ENCODE measurements at regions not wholly inside any gene's neighbourhood (a gene's known extent, or its start where the extent isn't known, plus 50 kb on each side); places are given as distances from the start of the nearest gene placed in this dataset.
"Not testable (repeated sequence)": the region's sequence is repeated elsewhere in the genome, so short reads cannot be mapped to it uniquely, and the experiment has no call there.

DNA sequence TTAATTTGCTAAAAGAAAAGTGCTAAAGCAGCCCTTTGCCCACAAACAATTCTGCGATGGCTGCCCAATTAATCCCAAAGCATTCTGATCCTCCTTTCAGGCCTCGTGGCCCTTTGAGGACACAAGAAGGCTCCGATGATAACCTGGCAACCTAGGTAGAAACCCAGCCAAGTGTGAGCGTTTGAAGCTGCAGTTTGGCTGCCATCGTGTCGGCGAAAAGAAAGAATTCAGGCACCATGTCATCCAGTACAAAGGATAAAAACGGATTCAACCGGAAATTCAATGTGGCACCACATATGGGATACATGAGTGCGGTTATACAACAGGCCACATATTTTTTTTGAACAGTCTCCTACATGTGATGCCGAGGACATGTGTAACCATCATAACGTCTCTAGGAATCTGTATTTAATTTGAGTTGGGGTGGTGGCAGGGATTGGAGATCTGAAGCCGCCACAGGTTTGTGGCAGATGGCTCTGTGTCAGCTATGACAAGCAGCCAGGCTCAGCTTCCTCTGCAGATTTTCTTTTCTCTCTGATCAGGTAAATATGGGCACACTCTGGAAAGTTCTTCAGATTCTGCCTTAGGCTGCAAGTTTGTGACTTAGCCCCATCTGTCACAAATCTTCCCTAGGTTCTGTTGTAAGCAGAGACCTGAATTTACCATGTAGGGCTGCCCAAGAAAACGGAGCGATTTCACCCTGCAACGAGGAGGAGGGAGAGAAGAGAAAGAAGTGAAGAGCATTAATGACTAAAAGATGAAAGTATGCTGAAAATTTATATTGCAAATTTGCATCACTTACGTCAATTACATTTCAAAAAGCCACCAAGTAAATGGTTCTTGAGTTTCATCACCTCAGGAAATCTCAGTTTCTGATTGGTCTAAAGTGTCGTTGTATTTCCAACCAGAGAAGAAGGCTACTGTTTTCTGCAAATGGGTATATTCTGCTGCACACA, 573.2 kb downstream of the ZEB2 start:
- no peak for DNase-seq

DNA sequence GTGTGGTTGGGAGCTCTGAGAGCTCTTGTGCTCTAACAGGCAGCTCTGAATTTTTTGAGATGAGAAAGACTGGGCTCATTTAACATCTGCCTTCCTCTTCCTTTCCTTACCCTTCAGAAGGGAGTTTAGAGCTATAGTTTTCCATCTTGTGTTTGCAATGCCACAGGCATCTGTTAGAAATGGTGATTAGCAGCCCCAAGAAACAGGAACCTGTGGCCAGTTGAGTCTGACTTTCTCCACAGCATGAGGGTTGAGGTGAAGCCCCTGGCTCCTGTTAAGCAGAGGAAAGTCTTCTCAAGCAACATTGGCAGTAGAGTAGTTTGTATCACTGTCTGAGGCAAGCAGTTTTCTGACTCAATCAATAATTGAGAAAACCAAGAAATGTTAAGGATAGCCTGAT, 577.4 kb downstream of the ZEB2 start:
- no peak for DNase-seq

DNA sequence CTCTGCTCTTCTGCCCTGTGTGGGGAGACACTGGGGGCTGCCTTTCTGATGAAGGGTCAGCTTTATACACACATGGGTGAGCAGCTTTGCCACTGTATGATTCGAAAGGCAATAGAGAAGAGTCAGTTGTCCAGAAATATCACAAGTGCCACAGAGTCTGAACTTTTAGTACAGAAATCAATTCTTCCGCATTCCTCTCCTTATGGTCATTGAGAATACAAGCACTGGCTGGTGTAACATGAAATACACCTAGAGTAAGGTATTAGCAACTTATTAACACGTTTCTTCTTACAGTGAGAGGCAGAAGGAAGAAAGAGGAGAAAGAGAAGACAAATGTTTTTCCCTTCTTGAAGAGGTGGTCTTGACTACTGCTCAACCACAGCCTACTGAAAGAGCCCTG, 579.2 kb downstream of the ZEB2 start:
- no peak for DNase-seq

DNA sequence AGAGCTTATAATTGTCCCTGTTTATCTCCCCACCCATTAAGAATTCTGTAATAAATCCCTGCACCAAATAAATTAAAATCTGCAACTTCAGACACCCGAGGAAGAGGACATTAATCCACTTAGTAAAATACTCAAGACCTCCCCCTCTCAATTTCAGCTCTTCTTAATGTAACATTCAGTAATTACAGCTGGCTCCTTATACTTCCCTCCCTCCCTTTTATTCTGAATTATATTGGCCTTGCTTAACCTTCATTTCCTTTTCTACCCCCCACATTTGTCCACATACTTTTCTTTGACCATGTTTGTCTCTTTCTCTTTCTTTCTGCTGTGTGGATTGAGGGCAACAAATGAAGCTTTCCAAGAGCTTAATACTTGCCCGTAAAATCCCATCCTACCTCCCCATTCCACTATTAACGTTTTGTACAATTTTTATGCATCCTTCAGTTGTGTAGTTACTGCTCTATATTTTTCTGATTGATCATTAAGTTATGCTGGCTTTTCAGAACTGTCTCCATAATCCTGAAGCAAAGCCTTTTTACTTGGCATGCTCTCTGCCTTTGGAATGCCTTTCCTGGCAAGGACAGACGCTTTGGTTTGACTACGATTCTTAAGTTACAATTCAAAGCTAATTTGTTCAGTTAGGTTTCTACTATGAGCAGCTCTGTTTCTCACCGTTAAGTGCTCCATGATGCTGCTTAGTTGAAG, 580.1 kb downstream of the ZEB2 start:
- DNase-seq: no peak

DNA sequence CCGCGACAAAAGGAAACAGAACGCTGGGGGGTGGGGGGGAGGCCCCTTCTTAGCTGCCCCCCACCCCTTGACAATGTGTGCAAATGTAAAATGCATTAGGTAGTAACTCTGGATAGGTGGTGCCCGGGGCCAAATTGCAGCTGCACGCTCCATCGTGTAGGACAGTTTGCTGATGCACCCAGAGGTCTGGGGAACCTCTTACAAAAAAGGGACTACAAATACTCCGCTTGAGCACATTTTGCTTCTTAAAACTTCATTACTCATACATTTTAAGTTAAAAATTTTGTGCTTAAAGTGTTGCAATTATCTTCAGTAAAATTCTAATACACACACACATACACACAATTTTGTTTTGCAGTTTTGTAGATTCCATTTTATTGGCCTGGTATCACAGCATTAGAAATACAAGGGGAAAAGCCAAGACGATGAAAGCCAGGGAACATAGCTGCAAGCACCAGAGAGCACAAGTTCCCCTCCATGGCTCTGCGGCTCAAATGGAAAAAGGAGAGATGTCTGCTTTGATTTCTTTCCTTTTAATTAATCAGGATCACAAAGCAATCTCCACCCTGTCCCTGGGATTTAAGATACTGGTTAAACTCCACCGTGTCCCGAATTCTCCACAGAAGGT, 582.1 kb downstream of the ZEB2 start:
- peak; percentile 13 for DNase-seq

DNA sequence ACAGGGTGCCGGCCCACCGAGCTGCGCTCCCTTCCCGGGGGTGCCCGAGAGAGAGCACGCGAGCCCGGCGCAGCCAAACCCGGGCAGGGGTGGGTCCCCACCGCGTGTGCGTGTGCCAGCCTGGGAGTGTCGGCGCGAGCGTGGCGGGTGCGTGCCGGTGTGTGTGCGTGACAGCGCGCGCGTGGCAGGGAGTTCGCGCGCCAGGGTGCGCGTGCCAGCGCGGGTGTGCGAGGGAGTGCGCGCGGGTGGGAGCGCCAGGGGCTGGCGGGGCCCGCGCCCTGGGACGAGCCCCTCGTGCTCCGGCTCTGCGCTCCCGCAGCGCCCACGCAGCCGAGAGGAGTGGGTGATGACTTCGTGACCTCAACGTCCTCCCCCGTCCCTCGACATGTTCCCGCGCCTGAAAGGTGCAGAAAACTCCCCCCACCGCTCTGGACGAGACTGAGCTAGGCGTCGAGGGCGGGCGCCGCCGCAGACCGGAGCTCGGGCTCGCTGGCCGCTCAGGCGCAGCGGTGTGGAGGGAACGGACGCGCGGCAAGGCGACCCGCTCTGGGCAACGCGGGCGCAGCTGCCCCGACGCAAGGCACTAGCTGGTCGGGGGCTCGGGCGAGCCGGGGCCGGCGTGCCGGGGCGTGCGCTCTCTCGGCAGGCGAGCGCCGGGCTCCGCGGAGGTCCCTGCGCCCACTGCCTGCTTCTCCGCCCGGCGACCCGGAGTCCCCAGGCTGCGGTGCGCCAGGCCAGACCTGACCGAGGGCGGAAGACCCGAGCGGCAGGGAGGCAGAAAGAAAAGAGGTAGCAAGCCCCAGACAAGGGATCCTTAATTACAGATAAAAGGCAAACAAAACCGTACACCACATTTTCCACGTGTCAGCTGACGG, 582.8 kb downstream of the ZEB2 start:
- DNase-seq: peak; percentile 38

DNA sequence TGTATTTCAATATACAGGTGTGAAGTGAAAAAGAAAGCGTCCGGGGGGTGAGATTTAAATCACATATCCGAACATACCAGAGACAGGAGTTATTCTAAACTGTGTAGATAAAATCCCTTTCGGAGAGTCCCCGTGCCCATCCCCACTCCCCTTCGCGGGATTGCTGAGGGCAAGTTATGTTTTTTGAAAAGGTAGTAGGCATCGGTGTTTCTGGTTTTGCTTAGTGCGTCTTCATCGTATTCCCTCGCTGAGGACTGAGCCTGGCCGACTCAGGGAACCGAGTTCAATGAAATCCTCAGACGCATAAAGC, 583.4 kb downstream of the ZEB2 start:
- DNase-seq: peak; percentile 13

DNA sequence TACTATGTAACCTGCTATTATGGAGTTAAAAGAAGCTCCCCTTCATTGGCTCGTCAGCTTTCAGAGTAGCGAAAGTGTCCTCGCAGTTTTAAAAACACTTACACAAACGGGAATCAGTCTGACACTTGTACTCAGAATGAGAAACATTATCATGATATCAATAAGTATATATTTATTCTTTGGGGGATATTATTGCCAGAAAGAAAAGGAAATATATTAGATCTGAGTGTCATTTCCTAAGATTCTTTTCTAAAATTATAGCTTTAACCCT, 584.5 kb downstream of the ZEB2 start:
- DNase-seq: no peak

DNA sequence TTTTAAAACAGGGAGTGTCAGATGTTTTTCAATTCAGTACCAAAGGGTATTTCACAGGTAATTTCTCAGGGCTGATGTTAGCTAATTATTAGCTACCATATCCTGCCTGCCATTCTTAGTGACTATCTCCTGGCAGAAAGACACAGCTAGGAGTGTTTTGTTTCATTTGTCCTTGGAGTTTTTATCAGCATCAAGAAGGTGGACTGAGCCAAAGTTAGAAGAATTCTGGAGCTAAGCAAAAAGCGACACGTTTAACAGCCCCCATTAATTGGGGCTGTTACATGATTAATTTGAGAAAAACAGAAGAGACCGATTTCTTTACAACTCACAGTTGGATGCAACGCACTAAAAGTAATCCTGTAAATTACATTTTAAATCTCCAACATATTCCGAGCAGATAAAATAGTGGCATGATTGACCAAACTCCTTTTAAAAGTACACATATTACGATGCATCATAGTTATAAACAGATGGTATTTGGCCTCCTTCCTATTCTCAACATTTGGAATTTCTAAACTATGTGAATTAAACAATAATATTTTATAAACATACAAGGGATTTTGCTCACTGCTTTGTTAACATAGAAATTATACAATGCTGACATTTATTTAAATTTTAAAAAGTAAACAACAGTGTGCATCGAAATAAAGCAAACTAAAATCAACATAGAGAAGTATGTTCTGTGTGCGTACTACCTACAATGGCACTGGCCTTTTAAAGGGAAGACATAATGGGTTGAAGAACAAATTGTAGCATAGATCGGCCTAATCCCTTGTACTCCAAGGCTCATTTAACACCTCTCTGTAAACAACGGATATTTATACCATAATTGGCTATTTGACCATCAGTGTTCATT, 585.1 kb downstream of the ZEB2 start:
- no peak for DNase-seq

DNA sequence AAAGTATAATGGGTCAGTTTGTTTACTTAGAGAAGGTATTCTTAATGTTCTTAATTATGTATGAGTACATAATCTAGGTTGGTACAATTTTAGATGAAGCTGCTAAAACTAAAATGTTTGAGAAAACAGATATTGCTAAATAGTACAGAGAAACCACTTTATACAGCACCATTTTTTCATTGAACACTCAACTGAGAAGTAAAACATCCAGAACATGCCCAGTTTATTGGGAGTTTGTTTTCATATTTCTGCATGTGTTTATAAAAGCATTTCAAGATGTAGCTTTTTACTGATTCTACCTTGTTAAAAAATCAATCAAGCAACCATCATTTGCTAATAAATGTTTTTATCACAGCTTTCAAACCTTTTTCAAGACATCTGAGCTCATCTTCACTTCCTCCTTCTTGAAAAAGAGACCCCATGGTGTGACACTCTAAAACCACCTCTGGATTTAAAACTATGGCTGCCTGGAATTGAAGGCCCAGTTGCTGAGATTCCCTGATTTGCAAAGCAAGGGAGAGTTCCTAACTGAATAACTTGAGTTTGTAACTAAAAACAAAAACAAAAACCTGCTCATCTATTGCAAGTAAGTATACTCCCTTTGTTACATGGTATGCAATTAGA, 585.9 kb downstream of the ZEB2 start:
- no peak for DNase-seq

DNA sequence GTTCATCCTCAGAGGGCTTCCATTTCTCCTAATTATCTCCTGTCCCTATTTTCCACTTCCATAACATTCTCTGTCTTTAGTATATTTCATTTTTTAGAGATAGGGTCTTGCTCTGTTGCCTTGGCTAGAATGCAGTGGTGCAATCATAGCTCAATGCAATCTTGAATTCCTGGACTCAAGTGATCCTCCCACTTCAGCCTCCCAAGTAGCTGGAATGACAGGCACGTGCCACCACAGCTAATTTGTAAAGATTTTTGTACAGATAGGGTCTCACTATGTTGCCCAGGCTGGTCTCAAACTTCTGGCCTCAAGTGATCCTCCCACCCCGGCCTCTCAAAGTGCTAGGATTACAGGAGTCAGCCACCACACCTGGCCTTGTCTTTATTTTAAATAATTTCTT, 589.0 kb downstream of the ZEB2 start:
- no peak for DNase-seq

DNA sequence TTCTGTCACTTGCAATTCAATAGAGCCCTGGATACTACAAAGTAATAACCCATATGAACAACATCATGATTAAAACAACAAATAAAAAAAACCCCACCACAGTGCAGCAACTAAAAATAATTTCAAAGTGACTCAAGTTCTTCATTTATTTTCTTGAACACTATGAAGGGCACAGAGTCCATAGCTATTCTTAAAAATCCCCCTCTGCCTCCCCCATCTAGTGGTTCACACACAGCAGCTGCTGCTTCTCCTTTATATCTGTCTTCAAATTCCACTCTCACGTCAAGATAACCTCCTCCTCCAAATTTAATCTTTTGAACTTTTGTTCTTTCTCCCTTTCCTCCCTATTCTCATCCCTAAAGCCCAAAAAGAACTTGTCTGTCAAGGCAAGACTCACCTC, 591.3 kb downstream of the ZEB2 start:
- DNase-seq: no peak

DNA sequence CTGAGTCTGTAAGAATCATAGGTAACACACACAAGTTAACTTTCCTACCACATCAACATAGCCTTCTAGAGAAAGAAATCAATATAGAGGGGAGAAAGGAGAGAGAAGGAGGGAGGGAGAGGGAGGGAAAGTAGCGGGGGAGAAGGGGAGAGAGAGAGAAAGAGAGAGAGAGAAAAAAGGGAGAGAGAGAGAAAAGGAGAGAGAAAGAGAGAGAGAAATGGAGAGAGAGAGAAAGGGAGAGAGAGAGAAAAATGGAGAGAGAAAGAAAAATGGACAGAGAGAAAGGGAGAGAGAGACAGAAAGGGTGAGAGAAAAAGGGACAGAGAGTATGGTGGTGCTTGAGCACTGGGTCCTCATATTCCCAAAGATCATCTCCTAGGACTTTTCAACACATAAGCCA, 591.7 kb downstream of the ZEB2 start:
- DNase-seq: no peak

DNA sequence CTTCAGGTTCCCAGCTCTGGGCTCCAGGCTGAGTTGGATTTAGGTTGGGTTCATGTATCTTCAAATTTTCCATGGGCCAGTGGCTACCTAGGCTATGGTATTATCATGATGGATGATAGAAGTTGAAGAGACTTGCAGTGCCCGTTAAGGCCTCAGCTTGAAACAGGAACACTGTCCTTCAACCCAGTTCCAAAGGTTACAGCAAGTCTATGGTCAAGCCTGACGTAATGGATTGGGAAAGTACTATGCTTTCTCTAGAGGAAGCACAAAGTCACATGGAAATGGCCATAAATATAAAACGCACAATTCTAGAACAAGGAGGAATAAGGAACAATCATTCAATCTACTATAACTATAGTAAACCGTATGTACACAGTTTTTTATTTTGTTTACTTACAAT, 593.2 kb downstream of the ZEB2 start:
- no peak for DNase-seq

DNA sequence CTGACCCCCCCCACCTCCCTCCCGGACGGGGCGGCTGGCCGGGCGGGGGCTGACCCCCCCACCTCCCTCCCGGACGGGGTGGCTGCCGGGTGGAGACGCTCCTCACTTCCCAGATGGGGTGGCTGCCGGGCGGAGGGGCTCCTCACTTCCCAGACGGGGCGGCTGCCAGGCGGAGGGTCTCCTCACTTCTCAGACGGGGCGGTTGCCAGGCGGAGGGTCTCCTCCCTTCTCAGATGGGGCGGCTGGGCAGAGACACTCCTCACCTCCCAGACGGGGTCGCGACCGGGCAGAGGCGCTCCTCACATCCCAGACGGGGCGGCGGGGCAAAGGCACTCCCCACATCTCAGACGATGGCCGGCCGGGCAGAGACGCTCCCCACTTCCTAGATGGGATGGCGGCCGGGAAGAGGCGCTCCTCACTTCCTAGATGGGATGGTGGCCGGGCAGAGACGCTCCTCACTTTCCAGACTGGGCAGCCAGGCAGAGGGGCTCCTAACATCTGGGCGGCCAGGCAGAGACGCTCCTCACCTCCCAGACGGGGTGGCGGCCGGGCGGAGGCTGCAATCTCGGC, 597.6 kb downstream of the ZEB2 start:
- DNase-seq: not testable (repeated sequence)

DNA sequence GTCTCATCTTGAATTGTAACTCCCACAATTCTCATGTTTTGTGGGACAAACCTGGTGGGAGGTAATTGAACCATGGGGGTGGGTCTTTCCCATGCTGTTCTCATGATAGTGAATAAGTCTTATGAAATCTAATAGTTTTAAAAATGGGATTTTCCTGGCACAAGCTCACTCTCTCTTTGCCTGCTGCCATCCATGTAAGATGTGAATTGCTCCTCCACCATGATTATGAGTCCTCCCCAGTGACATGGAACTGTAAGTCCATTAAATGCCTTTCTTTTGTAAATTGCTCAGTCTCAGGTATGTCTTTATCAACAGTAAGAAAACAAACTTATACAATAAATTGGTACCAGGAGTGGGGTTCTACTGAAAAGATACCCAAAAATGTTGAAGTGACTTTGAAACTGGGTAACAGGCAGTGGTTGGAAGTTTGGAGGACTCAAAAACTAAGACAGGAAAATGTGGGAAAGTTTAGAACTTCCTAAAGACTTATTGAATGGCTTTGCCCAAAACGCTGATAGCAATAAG, 601.4 kb downstream of the ZEB2 start:
- no peak for DNase-seq

DNA sequence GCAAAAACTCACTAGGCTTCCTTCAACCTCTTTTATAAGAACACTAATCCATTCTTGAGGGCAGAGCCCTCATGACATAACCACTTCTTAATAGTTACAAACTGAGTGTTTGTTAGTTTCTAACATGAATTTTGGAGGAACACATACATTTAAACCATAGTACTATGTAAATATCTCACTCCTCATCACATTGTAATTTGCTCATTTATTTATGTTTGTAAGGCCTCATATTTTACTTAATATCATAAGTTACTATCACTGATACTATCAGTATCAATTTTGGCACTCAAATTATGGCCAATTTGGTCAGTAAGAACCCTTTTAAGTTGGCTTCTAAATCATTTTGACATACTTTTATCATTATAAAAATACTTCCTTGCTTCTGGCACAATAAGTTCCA, 603.1 kb downstream of the ZEB2 start:
- no peak for DNase-seq

DNA sequence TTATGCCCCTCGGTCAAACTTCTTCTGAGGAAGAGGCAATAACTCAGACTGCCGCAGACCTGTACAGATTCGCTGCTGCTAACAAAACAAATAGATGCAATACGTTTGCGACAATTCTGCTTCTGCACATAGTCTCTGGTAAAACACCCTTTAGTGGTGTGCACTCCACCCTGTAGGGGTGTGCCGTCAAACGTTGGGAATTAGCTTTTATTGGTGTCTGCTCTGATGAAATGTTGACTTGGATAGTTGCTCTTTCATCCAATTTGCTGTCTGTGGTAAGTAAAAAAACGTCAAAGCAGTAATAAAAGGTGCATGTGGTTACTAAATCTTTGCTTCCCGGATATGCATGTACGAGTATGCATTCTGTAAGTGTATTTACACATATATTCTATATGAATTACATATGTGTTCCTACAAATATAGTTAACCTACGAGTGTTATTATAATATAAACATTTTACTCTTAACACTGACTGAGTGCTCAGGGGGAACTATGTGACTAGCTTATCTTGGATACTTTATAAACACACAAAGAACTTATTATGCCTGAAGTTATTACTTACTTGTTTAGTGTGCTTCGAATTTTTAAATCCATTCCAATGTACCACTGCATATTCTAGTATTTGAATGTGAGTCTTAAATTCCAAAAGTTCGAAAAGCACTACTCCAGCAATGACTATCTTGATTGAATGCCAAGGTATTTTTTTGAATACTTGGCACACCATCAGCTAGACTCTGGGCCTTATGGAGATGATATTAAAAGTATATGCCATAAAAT, 610.2 kb downstream of the ZEB2 start:
- DNase-seq: no peak

DNA sequence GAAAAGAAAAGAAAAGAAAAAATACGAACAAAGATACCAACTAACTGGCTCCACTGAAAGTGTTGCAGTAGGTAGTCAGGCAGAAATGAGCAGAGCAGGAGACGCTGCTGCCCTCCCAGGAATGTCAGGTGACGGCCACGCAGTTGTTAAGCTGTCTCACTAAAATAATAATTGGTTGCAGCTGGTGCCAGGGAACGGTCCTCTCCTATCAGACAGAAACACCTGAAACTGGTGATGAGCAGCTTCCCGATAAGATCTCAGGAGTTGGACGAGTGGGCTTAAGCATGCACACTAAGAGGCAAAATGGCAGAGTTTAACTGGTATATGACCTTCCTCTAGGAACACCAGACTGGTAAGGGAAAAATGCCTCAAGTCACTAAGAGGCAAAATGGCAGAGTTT, 611.1 kb downstream of the ZEB2 start:
- DNase-seq: no peak

DNA sequence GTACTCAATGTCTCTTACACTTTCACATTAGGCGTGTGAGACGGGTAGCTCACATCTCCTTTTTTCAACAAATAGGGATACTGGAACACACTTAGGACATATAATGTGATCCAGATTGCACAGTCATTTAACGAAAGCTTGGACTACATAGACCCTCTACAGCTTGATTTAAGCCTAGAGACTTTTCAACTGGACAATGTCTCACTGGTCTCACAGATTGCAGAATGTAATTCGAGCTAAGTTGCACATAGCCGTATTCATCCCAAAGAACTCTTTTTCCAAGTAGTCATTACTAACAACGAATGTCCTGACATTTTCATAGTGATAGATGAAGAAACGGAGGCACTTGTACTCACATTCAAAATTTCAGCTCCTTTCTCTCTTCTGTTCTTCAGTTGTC, 612.1 kb downstream of the ZEB2 start:
- no peak for DNase-seq

Measured in activated CD4-positive, alpha-beta T cell treated with anti-CD3 and anti-CD28 coated beads, Interleukin-10, Interleukin-2, amounts not matched to agents 100 ng/mL and 50 ng/mL, durations not matched to agents 16 hours and 8 hours (primary cell).